HepG2 (cell line): ENCODE measurements at regions not wholly inside any gene's neighbourhood (a gene's known extent, or its start where the extent isn't known, plus 50 kb on each side); places are given as distances from the start of the nearest gene placed in this dataset.

Experiments
- ARID2 ChIP-seq: sonication (generic); formaldehyde crosslinking; IDR thresholded peaks from 2 replicates; pipeline ENCODE4 v1.8.1; 2022; ENCODE audit warnings: mild to moderate bottlenecking, missing genetic modification reagents, borderline replicate concordance
- CREB1 ChIP-seq, 2 experiments: fragments of 450-650 bp in 1 of 2; IDR thresholded peaks; 2 replicates each; pipeline ENCODE4 v1.6.1; 2016 to 2017; ENCODE audit warnings: control low read depth in 1 of 2, mild to moderate bottlenecking in 1 of 2, missing compliant biosample characterization in 1 of 2, missing genetic modification characterization in 1 of 2
- FOXO1 ChIP-seq: sonication (generic); formaldehyde crosslinking; IDR thresholded peaks from 2 replicates; pipeline ENCODE4 v1.4.0; 2020; ENCODE audit warnings: missing genetic modification reagents
- SNRNP70 ChIP-seq: fragments of 200-400 bp; formaldehyde crosslinking; IDR thresholded peaks from 2 replicates; pipeline ENCODE4 v1.6.1; 2017; ENCODE audit warnings: mild to moderate bottlenecking, low read depth, low read length, moderate library complexity
- TAF1 ChIP-seq: sonication (generic); formaldehyde crosslinking; IDR thresholded peaks from 2 replicates; pipeline ENCODE4 v1.4.0; 2020; ENCODE audit warnings: missing genetic modification reagents
- ZNF510 ChIP-seq: sonication (generic); formaldehyde crosslinking; IDR thresholded peaks from 2 replicates; pipeline ENCODE4 v1.4.0; 2020; ENCODE audit warnings: low read depth, mild to moderate bottlenecking, missing genetic modification reagents
- TF ChIP-seq, protein P1 (sequence below), 2 experiments: fragments of 450-650 bp in 1 of 2; sonication (generic) in 1 of 2; formaldehyde crosslinking in 1 of 2; IDR thresholded peaks; 2 replicates each; pipeline versions ENCODE4 v1.6.1 to v1.8.0; 2016 to 2022; ENCODE audit warnings: antibody characterized with exemption in 1 of 2, mild to moderate bottlenecking in 1 of 2, missing genetic modification reagents in 1 of 2
- TF ChIP-seq, protein P2 (sequence below): IDR thresholded peaks from 2 replicates; pipeline ENCODE4 v1.6.1; 2012; ENCODE audit warnings: inconsistent platforms
- TF ChIP-seq, protein P3 (sequence below), 2 experiments: sonication (generic) in 1 of 2; formaldehyde crosslinking in 1 of 2; IDR thresholded peaks; 2 replicates each; pipeline versions ENCODE4 v1.6.1 to v1.9.0; 2014 to 2022; ENCODE audit warnings: antibody characterized with exemption in 1 of 2, borderline replicate concordance in 1 of 2, inconsistent platforms in 1 of 2, low read depth in 1 of 2, missing genetic modification reagents in 1 of 2
- TF ChIP-seq, protein P4 (sequence below): sonication (generic); formaldehyde crosslinking; conservative IDR thresholded peaks from 2 replicates; pipeline ENCODE4 v1.8.1; 2023; ENCODE audit warnings: missing genetic modification reagents

DNA sequence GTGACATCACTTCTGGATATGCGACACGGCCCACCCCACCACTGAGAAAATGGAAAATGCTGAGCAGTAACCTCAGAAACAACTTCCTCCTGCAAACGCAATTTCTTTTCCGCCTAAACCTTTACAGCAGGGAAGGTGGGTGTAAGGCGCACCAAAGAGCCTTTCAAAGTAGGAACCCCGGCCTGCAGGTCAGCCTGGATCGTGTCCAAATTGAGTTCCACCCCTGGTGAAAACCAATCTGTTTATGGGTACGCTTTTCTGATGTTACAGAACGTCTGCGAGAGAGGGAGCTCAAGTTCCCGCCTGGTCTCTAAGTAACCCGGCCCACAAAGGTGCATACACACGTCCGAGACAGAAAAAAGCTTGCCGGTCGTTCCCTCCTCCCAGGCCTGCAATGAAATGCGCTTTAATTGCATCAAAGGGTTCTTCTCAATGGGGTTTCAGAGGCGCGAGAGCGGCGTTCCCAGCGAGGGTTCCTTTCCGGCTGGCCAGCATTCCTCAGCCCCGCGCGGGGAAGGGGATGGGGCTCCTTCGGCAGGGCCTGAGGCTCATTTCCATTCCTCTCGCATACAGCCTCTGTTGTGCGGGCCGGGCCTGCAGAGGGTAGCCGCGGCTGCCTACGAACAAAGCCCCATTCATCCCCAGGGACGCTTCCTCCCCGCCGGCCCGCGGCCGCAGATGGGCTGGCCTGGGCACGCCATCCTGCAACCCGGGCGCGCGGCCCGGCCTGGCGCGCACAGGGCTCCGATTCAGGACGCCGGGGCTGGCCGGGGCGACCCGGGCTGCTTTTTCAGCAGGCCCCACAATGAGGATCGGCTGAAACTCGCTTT is 138.1 kb downstream of the TMCO5A start (continued):
- TF ChIP-seq, protein P1, sequence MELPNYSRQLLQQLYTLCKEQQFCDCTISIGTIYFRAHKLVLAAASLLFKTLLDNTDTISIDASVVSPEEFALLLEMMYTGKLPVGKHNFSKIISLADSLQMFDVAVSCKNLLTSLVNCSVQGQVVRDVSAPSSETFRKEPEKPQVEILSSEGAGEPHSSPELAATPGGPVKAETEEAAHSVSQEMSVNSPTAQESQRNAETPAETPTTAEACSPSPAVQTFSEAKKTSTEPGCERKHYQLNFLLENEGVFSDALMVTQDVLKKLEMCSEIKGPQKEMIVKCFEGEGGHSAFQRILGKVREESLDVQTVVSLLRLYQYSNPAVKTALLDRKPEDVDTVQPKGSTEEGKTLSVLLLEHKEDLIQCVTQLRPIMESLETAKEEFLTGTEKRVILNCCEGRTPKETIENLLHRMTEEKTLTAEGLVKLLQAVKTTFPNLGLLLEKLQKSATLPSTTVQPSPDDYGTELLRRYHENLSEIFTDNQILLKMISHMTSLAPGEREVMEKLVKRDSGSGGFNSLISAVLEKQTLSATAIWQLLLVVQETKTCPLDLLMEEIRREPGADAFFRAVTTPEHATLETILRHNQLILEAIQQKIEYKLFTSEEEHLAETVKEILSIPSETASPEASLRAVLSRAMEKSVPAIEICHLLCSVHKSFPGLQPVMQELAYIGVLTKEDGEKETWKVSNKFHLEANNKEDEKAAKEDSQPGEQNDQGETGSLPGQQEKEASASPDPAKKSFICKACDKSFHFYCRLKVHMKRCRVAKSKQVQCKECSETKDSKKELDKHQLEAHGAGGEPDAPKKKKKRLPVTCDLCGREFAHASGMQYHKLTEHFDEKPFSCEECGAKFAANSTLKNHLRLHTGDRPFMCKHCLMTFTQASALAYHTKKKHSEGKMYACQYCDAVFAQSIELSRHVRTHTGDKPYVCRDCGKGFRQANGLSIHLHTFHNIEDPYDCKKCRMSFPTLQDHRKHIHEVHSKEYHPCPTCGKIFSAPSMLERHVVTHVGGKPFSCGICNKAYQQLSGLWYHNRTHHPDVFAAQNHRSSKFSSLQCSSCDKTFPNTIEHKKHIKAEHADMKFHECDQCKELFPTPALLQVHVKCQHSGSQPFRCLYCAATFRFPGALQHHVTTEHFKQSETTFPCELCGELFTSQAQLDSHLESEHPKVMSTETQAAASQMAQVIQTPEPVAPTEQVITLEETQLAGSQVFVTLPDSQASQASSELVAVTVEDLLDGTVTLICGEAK (IDR thresholded peaks at IDR 0.05) = no peak
- TF ChIP-seq, protein P1 (CRISPR knock-in tag; IDR thresholded peaks at IDR 0.05) = peak; percentile 48; the same call in 1 of the 2 replicates
- TF ChIP-seq ARID2 (CRISPR knock-in tag) (no peak), ZNF510 (CRISPR knock-in tag) (no peak), TAF1 (CRISPR knock-in tag) (peak; percentile 71), FOXO1 (CRISPR knock-in tag) (no peak), SNRNP70 (no peak), CREB1 (IDR thresholded peaks at IDR 0.05) (no peak), CREB1 (CRISPR knock-in tag; IDR thresholded peaks at IDR 0.05) (no peak)
- TF ChIP-seq, protein P2, sequence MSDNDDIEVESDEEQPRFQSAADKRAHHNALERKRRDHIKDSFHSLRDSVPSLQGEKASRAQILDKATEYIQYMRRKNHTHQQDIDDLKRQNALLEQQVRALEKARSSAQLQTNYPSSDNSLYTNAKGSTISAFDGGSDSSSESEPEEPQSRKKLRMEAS = peak; percentile 44
- TF ChIP-seq, protein P3, sequence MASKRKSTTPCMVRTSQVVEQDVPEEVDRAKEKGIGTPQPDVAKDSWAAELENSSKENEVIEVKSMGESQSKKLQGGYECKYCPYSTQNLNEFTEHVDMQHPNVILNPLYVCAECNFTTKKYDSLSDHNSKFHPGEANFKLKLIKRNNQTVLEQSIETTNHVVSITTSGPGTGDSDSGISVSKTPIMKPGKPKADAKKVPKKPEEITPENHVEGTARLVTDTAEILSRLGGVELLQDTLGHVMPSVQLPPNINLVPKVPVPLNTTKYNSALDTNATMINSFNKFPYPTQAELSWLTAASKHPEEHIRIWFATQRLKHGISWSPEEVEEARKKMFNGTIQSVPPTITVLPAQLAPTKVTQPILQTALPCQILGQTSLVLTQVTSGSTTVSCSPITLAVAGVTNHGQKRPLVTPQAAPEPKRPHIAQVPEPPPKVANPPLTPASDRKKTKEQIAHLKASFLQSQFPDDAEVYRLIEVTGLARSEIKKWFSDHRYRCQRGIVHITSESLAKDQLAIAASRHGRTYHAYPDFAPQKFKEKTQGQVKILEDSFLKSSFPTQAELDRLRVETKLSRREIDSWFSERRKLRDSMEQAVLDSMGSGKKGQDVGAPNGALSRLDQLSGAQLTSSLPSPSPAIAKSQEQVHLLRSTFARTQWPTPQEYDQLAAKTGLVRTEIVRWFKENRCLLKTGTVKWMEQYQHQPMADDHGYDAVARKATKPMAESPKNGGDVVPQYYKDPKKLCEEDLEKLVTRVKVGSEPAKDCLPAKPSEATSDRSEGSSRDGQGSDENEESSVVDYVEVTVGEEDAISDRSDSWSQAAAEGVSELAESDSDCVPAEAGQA (IDR thresholded peaks at IDR 0.05; ENCODE audit: low read depth) = no peak
- TF ChIP-seq, protein P3 (CRISPR knock-in tag; IDR thresholded peaks at IDR 0.05; ENCODE audit: borderline replicate concordance) = no peak
- TF ChIP-seq, protein P4, sequence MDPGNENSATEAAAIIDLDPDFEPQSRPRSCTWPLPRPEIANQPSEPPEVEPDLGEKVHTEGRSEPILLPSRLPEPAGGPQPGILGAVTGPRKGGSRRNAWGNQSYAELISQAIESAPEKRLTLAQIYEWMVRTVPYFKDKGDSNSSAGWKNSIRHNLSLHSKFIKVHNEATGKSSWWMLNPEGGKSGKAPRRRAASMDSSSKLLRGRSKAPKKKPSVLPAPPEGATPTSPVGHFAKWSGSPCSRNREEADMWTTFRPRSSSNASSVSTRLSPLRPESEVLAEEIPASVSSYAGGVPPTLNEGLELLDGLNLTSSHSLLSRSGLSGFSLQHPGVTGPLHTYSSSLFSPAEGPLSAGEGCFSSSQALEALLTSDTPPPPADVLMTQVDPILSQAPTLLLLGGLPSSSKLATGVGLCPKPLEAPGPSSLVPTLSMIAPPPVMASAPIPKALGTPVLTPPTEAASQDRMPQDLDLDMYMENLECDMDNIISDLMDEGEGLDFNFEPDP (CRISPR knock-in tag) = no peak
